IMR-90 (cell line): ENCODE measurements at regions not wholly inside any gene's neighbourhood (a gene's known extent, or its start where the extent isn't known, plus 50 kb on each side); places are given as distances from the start of the nearest gene placed in this dataset.
A peak's percentile ranks its signal among the peaks of the same experiment; 100 is the strongest.
"Not testable (repeated sequence)": the region's sequence is repeated elsewhere in the genome, so short reads cannot be mapped to it uniquely, and the experiment has no call there.

Experiments used
- ATAC-seq: fragments of 200-7000 bp; cut with Tn5 transposase; 2 replicates; pipeline ENCODE4 v1.9.1; 2020; ENCODE audit warnings: low read depth, mild to moderate bottlenecking, moderate library complexity
- BruUV-seq: library from RNA; stranded (reverse); fragments of 400-500 nt; replicated peaks from 2 replicates; lab custom pipeline; 2021; lab: Mats Ljungman, UMichigan
- CTCF ChIA-PET: fragments of 300-600 bp; formaldehyde crosslinking; extraction: SDS; loops from one replicate; lab custom pipeline; 2021; ENCODE audit warnings: antibody characterized with exemption; lab: Yijun Ruan, JAX
- POLR2A ChIA-PET: fragments of 300-600 bp; sonication (Branson Sonifier 250); formaldehyde crosslinking; loops from one replicate; lab custom pipeline; 2022; ENCODE audit warnings: antibody characterized with exemption; ENCODE audit not compliant: unreplicated experiment; lab: Charles Lee
- DNase-seq: peaks from one replicate; pipeline ENCODE4 v3.0.0; 2013
- H2AFZ ChIP-seq: replicated peaks from 2 replicates; pipeline ENCODE3; 2013; ENCODE audit warnings: low read length, mild to moderate bottlenecking; ENCODE audit not compliant: poor library complexity
- H2AK5ac ChIP-seq: 2 replicates; pipeline ENCODE4 v1.6.1; 2013; ENCODE audit warnings: low read depth, low read length, inconsistent platforms
- H2AK9ac ChIP-seq: replicated peaks from 2 replicates; pipeline ENCODE3; 2013; ENCODE audit warnings: mild to moderate bottlenecking, low read depth, low read length, moderate library complexity; ENCODE audit not compliant: poor library complexity
- H2BK120ac ChIP-seq: 2 replicates; pipeline ENCODE4 v1.6.1; 2013; ENCODE audit warnings: low read depth, low read length, inconsistent platforms
- H2BK15ac ChIP-seq: 3 replicates; pipeline ENCODE4 v1.6.1; 2013; ENCODE audit warnings: low read depth, low read length, inconsistent platforms
- H2BK20ac ChIP-seq: 2 replicates; pipeline ENCODE4 v1.6.1; 2013; ENCODE audit warnings: low read depth, mild to moderate bottlenecking, inconsistent platforms, low read length, moderate library complexity
- H2BK5ac ChIP-seq: 2 replicates; pipeline ENCODE4 v1.6.1; 2013; ENCODE audit warnings: mild to moderate bottlenecking, low read depth, low read length, inconsistent platforms; ENCODE audit not compliant: poor library complexity, severe bottlenecking
- H3K14ac ChIP-seq: replicated peaks from 2 replicates; pipeline ENCODE4 v1.6.1; 2013; ENCODE audit warnings: low read depth, low read length, inconsistent platforms
- H3K18ac ChIP-seq: 2 replicates; pipeline ENCODE4 v1.6.1; 2013; ENCODE audit warnings: low read depth, low read length, control low read depth
- H3K23ac ChIP-seq: 2 replicates; pipeline ENCODE4 v1.6.1; 2013; ENCODE audit warnings: low read depth, low read length, inconsistent platforms
- H3K27ac ChIP-seq: 2 replicates; pipeline ENCODE4 v1.5.1; 2013; ENCODE audit warnings: mild to moderate bottlenecking, control low read depth, low read length; ENCODE audit not compliant: insufficient read depth
- H3K27me3 ChIP-seq: 2 replicates; pipeline ENCODE4 v1.6.1; 2013; ENCODE audit warnings: low read length; ENCODE audit not compliant: control insufficient read depth, insufficient read depth
- H3K36me3 ChIP-seq: 2 replicates; pipeline ENCODE4 v1.6.1; 2013; ENCODE audit warnings: low read length, mixed read lengths; ENCODE audit not compliant: control insufficient read depth, insufficient read depth
- H3K4ac ChIP-seq: 2 replicates; pipeline ENCODE4 v1.6.1; 2013; ENCODE audit warnings: low read depth, low read length, inconsistent platforms
- H3K4me1 ChIP-seq: 2 replicates; pipeline ENCODE4 v1.6.1; 2013; ENCODE audit warnings: low read length, mixed read lengths; ENCODE audit not compliant: control insufficient read depth, insufficient read depth
- H3K4me2 ChIP-seq: 2 replicates; pipeline ENCODE4 v1.6.1; 2013; ENCODE audit warnings: low read depth, mild to moderate bottlenecking, control low read depth, low read length, moderate library complexity
- H3K4me3 ChIP-seq: 2 replicates; pipeline ENCODE4 v1.5.1; 2013; ENCODE audit warnings: low read depth, mild to moderate bottlenecking, control low read depth, low read length, moderate library complexity; ENCODE audit not compliant: insufficient read depth
- H3K56ac ChIP-seq: 2 replicates; pipeline ENCODE4 v1.6.1; 2013; ENCODE audit warnings: low read length, inconsistent platforms; ENCODE audit not compliant: insufficient read depth; ENCODE audit errors: extremely low read depth
- H3K79me1 ChIP-seq, 2 experiments: 2 replicates each; pipeline ENCODE4 v1.6.1; 2013; ENCODE audit warnings: low read length in 2 of 2, inconsistent platforms in 1 of 2, low read depth in 1 of 2
- H3K9ac ChIP-seq: 2 replicates; pipeline ENCODE4 v1.6.1; 2013; ENCODE audit warnings: low read depth, low read length, control low read depth
- H3K9me1 ChIP-seq: 2 replicates; pipeline ENCODE4 v1.6.1; 2013; ENCODE audit warnings: low read length, inconsistent platforms; ENCODE audit not compliant: insufficient read depth
- H3K9me3 ChIP-seq: 2 replicates; pipeline ENCODE4 v1.6.1; 2013; ENCODE audit warnings: low read length; ENCODE audit not compliant: control insufficient read depth, insufficient read depth
- H4K20me1 ChIP-seq: 2 replicates; pipeline ENCODE4 v1.6.1; 2013; ENCODE audit warnings: low read length, inconsistent platforms; ENCODE audit not compliant: insufficient read depth
- H4K5ac ChIP-seq: 2 replicates; pipeline ENCODE4 v1.6.1; 2013; ENCODE audit warnings: mild to moderate bottlenecking, low read depth, low read length, control low read depth
- H4K8ac ChIP-seq, 2 experiments: 2 replicates each; pipeline ENCODE4 v1.6.1; 2013; ENCODE audit warnings: low read depth in 2 of 2, low read length in 2 of 2, control low read depth in 1 of 2, inconsistent platforms in 1 of 2
- H4K91ac ChIP-seq: 2 replicates; pipeline ENCODE4 v1.6.1; 2013; ENCODE audit warnings: low read depth, low read length, inconsistent platforms; ENCODE audit not compliant: insufficient read depth
- CEBPB ChIP-seq: IDR thresholded peaks from 2 replicates; pipeline ENCODE4 v1.6.1; 2012; ENCODE audit warnings: low read depth, low read length, improper control_type of control experiment
- CHD1 ChIP-seq: IDR thresholded peaks from 2 replicates; pipeline ENCODE4 v1.6.1; 2012; ENCODE audit warnings: low read depth, low read length, improper control_type of control experiment
- MAFK ChIP-seq: IDR thresholded peaks from 2 replicates; pipeline ENCODE4 v1.6.1; 2012; ENCODE audit warnings: low read depth, low read length, improper control_type of control experiment
- MXI1 ChIP-seq: IDR thresholded peaks from 2 replicates; pipeline ENCODE4 v1.6.1; 2012; ENCODE audit warnings: low read depth, mild to moderate bottlenecking, low read length, moderate library complexity, borderline replicate concordance
- RAD21 ChIP-seq: IDR thresholded peaks from 2 replicates; pipeline ENCODE4 v1.6.1; 2012; ENCODE audit warnings: low read length, improper control_type of control experiment
- RCOR1 ChIP-seq: IDR thresholded peaks from 2 replicates; pipeline ENCODE4 v1.6.1; 2012; ENCODE audit warnings: mild to moderate bottlenecking, low read length, improper control_type of control experiment; ENCODE audit not compliant: insufficient replicate concordance
- SMC3 ChIP-seq: fragments of 150-350 bp; IDR thresholded peaks from 2 replicates; pipeline ENCODE4 v1.6.1; 2016; ENCODE audit warnings: low read depth, mild to moderate bottlenecking, antibody characterized with exemption, low read length, moderate library complexity
- WGBS, 2 experiments: methylation state at CpG; one replicate each; pipeline versions ENCODE4 v1.1.5 to v1.1.7; 2013; ENCODE audit warnings: missing lambda C conversion rate in 2 of 2; ENCODE audit not compliant: insufficient read length in 1 of 2; ENCODE audit errors: extremely low coverage in 2 of 2; 5-methylcytosine and 5-hydroxymethylcytosine counted together
- dilution Hi-C: fragments of 300-500 bp; cut with HindIII; formaldehyde crosslinking; loops from one replicate; pipeline ENCODE4 v1.14.3; 2018; ENCODE audit warnings: low sequenced_read_pairs; ENCODE audit not compliant: unreplicated experiment
- in situ Hi-C: fragments of 300-500 bp; cut with MboI; formaldehyde crosslinking; loops from 3 replicates; pipeline ENCODE4 v1.14.3; 2019; ENCODE audit warnings: low sequenced_read_pairs, inconsistent platforms, mixed read lengths
- intact Hi-C: fragments of 100-400 bp; cut with micrococcal nuclease; formaldehyde crosslinking; loops from 2 replicates; pipeline ENCODE4 v1.10.0; 2022

DNA sequence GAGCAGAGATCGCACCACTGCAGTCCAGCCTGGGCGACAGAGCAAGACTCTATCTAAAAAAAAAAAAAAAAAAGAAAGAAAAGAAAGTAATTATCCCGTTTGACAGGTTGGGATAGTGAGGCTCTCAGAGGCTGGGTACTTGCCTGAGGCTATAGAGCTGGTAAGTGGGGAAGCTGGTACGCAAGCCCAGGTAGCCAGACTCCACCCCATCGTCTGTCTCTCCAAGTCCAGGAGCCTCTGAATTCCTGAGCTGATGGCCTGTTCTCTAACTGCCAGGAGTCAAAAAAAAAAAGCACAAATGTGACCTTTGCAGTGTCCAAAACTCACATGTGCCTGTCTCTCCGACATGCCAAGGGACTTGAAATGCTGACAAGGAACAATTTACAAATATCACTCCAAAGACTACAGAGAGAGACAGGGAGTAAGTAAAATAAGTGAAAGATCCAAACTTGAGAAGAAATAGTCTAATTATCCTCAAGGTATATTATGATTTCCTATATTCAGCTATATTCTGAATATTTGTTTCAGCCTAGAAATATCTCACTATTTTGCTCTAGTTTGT lies 109.1 kb upstream of the SCAF8 start:
- no TSS peak for BruUV-seq
- Histone ChIP-seq H3K14ac (no peak overlapping the region), H3K23ac (no peak overlapping the region), H3K4me2 (no peak overlapping the region), H2BK120ac (no peak overlapping the region), H3K9me3 (no peaks in the 10 kb centered on the region), H3K4ac (no peak overlapping the region), H2BK5ac (no peak overlapping the region), H4K8ac (no peak overlapping the region), H3K79me1 (no peaks in the 10 kb centered on the region), H3K27ac (no peak overlapping the region), H2BK15ac (no peak overlapping the region), H4K91ac (no peak overlapping the region), H2AFZ (no peak overlapping the region), H2BK20ac (no peak overlapping the region), H2AK9ac (no peak overlapping the region), H3K4me3 (no peak overlapping the region), H3K9me1 (no peaks in the 10 kb centered on the region), H3K9ac (no peak overlapping the region), H4K20me1 (no peaks in the 10 kb centered on the region), H2AK5ac (no peak overlapping the region), H4K5ac (no peak overlapping the region), H3K27me3 (no peaks in the 10 kb centered on the region), H3K56ac (no peak overlapping the region), H3K4me1 (no peaks in the 10 kb centered on the region), H3K36me3 (no peaks in the 10 kb centered on the region), H3K18ac (no peak overlapping the region)
- ChIA-PET CTCF (no interaction called here), POLR2A (no interaction called here)
- dilution Hi-C loops (no loop called here), in situ Hi-C loops (no loop called here), intact Hi-C loops (no loop called here)
- TF ChIP-seq SMC3 (no peak), RCOR1 (no peak), CHD1 (no peak), MXI1 (no peak), CEBPB (no peak), RAD21 (no peak), MAFK (peak; percentile 37; the same call in 1 of the 2 replicates)
- ATAC-seq (no peak), DNase-seq (no peak)
- WGBS, 2 experiments: no CpG with 5 or more reads among the region's 6 CpGs

DNA sequence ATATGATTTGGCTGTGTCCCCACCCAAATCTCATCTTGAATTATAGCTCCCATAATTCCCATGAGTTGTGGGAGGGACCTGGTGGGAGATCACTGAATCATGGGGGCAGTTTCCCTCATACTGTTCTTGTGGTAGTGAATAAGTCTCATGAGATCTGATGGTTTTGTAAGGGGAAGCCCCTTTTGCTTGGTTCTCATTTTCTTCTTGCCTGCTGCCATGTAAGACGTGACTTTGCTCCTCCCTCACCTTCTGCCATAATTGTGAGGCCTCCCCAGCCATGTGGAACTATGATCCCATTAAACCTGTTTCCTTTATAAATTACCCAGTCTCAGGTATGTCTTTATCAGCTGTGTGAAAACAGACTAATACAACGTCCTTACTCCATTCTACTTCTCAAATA lies 108.5 kb upstream of the SCAF8 start:
- H3K9me1 ChIP-seq, H3K18ac ChIP-seq, H2BK120ac ChIP-seq, H2AFZ ChIP-seq, H3K9ac ChIP-seq, H3K56ac ChIP-seq, H2BK20ac ChIP-seq, CTCF ChIA-PET, POLR2A ChIA-PET, dilution Hi-C loops, H4K20me1 ChIP-seq, H3K4me1 ChIP-seq, H2AK5ac ChIP-seq, BruUV-seq, H3K14ac ChIP-seq, H3K36me3 ChIP-seq, H3K4me3 ChIP-seq, H4K91ac ChIP-seq, H3K4ac ChIP-seq, H4K8ac ChIP-seq, H2AK9ac ChIP-seq, H3K27me3 ChIP-seq, H2BK15ac ChIP-seq, H3K23ac ChIP-seq, intact Hi-C loops, ATAC-seq, H2BK5ac ChIP-seq, H3K4me2 ChIP-seq, H3K79me1 ChIP-seq, H4K5ac ChIP-seq, DNase-seq, in situ Hi-C loops, H3K9me3 ChIP-seq, H3K27ac ChIP-seq: not testable (repeated sequence)
- no CpG with 5 or more reads among the region's 2 CpGs for WGBS, 2 experiments
